ENCODE measurements at regions not wholly inside any gene's neighbourhood (a gene's known extent, or its start where the extent isn't known, plus 50 kb on each side); places are given as distances from the start of the nearest gene placed in this dataset.
"Not testable (repeated sequence)": the region's sequence is repeated elsewhere in the genome, so short reads cannot be mapped to it uniquely, and the experiment has no call there.

DNA sequence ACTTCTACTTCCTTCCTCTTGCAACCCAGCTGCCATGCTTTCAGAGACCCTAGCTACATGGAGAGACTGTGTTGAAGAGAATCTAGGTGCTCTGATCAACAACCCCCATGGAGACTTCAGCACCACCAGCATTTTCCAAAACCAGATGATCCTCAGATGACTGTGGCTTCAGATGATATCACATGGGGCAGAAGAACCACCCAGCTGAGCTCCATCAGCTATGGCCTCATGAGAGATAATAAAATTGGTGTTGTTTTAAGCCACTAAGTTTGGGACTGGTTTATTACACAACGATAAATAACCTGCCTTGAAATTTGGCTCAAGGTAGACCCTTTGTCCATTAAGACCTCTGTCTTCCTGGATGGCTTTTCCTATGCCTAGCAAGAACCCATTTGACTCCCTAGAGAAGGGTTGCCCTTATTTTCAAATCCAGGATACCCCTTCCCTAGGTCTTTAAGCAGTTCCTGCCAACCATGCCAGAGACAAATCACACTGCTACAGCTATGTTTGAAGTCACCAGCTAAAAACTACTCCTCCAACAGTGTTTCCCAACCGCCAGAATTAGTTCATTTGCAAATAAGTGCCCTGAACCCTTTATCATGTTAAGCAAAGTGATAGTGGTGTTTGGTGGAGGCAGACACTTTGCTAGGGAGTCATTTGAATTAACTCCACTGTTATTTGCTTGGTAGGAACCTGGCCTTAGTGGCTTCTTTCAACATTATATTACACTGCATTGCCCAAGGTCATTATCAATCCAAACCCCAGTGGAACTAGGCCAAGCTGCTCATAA is 136.9 kb upstream of the PALS2 start:
- DNase-seq (ENCODE audit: low spot score): no peak

DNA sequence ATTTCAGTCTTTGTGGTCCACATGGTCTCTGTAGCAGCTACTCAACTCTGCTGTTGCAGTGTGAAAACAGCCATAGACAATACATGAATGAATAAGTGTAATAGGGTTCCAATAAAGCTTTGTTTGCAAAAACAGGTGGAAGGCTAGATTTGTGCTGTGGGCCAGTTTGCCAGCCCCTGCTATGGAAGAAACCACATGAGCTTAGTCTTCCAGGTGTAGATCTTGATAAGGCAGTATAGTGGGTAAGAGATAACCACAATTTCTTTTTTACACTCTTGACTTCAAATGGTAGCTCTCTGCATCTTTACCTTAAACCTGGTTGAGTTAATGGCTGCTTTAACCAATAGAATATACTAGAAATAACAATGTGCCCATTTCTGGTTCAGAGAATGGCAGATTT is 135.0 kb upstream of the PALS2 start:
- no peak for DNase-seq (ENCODE audit: low spot score)

DNA sequence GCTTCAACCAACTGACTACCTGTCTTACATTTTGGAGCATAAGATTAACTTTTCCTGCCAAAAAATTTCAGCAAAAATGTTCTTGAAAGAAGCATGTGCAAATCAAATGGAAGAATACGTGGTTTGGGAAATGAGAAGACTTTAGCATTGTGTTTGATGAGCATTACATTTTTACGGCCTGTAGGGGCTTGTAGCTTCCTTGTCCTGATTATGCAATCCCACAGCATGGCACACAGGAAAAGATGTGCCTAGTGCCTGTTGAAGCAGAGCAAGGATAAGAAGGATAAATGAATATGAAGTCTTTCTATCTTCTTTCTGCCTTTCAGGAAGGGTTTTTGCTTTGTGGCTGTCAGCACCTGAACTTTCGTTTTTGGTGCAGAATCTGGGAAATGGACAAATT is 134.1 kb upstream of the PALS2 start:
- DNase-seq (ENCODE audit: low spot score): not testable (repeated sequence)

DNA sequence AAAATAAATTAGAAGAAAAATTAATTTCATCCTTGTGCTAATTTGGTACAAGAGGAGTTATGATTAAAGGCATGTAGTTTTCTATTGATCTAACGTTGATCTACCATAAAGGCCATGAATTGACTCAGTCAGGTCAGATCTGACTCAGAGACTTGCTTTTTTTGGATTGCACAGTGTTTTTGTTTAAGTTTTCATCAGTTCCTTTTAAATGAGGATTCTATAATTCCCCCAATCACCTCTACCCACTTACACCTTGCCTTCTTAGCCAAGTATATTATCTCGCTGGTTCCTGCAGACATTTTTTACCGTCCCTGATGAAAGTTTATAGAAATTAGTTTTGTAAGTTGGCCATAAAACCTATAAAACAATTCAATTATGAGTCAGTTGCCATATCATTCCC is 132.4 kb upstream of the PALS2 start:
- DNase-seq (ENCODE audit: low spot score): no peak

DNA sequence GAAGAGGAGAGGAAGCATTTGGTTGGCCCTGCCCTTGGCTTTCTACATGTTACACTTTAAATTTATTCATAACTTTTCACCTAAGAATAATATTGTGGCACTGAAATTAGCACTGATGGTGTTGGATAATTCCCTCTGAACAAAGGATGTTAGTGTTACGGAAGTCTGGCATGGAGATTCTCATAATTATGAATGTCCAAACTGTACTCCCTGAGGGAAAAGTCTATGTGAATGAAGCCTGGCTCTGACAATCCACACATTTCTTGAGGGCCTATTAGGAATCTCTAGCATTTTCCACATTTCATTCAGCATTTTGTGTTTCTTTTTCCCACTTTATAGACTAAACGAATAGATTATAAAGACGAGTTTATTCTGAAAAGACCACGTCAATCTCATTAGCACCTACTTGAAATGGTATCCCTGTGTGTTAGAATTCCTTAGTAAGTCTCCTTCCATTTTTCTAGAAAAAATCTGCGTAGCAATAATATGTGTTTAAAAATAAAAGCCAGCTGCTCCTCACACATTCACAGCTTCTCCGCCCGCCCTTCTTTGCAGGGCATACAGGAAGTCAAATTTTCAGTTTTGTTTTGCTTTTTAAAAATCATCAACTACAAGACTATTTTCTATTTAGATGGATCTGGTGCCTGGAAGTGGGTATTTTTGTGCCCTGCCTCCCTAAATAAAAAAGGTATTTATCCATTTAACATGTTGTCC is 131.8 kb upstream of the PALS2 start:
- DNase-seq (ENCODE audit: low spot score): no peak

DNA sequence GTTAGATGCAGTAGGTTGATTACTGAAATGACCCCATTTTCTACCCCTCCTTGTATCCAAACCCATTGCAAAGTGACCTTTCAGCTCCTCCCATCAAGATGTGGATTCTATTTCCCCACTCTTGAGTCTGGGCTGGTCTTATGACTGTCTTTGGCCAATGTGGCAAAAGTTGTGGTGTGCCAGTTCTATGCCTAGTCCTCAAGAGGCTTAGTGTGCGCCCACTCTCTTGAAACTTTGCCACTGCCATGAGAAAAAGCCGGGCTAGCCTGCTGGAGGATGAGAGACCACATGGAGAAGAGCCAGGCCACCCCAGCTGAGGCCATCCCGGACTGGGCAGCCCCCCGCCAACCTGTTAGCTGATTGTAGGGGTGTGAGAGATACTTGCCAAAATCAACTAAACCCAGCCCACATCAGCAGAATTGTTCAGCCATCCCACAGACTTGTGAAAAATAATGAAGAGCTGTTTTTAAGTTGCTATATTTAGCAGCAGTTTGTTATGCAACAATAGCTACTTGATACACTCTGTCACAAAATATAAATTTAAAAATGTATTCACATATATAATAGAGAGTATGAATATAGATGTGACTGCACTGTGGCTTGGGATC is 131.0 kb upstream of the PALS2 start:
- no peak for DNase-seq (ENCODE audit: low spot score)

DNA sequence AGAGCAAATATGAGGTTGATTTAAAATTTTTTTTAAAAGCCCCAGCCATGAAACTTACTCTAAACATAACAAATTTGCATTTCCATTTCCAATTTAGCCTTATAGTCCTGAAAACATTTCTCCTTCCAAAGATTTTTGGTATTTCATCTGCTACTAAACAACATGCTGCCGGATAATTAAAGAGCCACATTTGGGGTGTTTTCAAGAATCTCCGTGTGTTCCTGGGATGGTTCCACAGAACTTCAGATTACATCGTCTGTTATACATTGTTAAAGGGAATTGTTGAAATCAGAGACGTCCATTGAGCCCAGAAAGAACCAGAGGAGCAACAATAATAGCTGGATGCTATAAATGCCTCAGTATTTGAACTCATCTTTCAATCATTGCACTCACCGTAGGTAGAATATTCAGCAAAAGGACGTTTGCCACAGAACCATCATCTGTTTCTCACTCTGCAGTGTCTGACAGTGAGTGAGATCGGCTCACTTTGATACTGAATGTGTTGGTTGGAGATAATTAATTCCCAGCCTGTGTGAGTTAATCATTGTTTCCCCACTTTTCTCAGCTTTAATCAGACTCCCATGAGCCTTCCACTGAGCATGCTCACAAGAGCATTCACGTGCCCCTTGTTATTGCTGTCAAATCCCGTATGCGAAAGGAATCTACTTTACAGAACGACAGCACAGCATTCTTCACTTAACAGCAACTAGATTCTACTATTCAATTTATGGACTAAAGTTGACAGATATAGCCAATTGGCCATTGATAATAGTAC is 128.4 kb upstream of the PALS2 start:
- no peak for DNase-seq (ENCODE audit: low spot score)

DNA sequence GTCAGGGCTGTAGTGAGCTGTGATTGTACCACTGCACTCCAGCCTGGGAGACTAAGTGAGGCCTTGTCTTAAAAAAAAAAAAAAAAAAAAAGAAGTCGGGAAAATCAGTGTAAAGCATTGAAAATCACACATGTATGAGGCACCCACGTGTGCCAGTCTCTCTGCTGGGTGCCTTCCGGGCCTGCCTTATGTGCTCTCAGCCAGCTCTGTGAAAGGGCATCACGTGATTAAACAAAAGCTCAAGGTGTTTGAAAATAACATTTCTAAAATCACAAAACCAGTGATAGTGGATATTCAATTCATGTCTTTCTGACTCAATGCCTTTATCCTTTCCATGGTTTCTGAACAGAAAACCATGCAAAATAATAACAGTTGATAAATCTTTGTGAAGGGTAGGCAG is 125.2 kb upstream of the PALS2 start:
- DNase-seq (ENCODE audit: low spot score): no peak

DNA sequence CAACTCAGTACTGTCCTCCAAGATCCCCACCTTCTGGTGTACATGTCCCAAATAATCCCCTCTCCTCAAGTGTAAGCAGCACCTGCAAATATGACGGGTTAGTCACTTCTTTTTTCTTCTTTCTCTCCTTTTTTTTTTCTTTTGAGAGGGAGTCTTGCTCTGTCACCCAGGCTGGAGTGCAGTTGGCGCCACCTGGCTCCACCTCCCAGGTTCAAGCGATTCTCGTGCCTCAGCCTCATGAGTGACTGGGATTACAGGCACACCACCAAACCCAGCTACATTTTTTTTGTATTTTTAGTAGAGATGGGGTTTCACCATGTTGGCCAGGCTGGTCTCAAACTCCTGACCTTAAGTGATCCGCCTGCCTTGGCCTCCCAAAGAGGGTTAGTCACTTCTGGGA is 123.8 kb upstream of the PALS2 start:
- DNase-seq (ENCODE audit: low spot score): not testable (repeated sequence)

DNA sequence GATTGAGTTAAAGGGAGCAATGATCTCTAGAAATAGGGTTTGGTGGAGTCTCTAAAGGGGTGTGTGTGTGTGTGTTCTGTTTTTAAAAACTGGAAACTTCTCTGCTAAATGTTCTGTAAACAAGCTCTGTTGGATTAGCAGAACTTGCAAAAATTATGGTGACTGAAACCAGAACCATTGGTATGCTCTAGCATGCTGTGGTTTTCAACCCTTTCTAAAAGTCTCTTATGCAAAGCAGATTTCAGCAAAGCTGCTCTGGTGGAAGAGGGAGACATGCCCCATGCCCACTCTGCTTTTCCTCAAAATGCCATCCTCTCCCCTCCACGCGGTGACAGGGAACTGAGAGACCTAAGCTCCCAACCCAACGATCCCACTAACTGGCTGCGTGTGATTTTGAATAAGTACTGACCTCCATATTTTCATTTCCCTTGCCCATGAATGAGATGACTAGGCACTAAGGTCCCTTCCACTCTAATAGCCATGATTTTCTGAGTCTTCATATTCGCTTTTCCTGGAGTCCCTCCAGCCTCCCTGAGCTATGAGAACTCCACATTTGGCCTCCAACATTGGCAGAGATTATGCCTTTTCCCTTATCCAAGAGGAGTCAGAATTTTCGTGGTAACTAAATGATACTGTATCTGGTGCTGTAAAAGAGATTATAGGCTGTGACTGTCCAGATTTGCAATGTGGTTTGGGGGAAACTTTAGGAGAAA is 117.3 kb upstream of the PALS2 start:
- no peak for DNase-seq (ENCODE audit: low spot score)

DNA sequence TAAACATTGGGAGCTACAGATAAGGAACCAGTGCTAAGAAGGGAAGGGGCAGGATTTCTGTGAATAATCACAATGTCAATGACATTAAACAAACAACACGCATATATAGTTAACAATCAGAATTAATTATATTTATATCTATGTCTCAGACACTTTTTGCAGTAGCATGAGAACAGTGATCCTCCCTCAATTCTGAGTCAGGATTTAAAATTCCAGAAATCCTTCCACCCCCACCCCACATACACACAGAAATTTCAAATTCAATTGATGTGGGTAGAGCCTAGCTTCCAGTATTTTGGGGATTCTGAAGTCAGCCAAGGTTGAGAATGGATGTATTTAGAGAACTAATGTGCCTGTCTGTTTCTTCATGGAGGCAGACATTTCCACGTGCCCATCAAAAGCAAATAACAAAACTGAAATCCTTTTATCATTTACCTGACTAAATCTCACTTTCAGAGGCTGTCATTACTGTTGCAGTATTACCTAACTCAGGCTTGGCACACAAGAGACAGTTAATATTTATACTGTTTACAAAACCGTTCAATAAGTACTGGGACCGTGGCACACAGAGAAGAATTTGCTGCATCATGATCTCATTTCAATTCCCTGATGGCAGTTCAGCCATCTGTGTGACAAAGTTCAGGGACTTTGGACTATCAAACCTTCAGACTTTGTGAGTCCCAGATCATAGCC is 116.6 kb upstream of the PALS2 start:
- DNase-seq (ENCODE audit: low spot score): no peak

DNA sequence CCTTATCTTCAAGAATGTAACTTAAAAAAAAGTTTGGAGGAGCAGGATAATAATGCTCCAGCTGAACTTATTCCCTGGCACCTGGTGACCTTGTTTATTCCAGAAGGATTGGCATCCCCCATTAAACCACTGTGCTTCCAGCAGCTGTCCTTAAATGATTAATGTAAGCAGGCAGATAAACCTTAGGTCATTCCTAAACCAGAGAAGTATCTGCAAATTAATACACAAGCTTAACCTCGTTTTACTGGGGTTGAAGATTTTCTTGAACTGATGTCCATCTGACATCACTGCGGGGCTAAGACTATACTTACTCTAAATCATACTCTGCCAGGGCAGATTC is 116.1 kb upstream of the PALS2 start:
- DNase-seq (ENCODE audit: low spot score): no peak

DNA sequence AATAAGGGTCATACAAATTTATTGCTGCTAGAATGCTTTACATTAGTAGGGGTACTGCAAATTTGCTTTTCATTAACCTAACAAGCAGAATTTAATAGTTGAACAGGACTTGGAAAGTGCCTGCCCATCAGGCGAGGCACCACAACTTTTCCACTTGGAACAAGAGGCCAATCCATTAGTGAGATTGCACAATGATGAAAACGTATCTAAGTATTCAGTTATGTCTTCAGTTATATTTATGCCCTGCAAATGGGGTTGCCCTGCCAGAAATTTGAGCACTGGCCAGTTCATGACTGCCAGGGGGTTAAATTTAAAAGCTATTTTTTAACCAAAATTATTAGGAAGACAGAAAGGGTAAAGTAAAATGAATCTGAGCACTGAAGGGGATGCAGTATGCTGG is 111.1 kb upstream of the PALS2 start:
- no peak for DNase-seq (ENCODE audit: low spot score)

DNA sequence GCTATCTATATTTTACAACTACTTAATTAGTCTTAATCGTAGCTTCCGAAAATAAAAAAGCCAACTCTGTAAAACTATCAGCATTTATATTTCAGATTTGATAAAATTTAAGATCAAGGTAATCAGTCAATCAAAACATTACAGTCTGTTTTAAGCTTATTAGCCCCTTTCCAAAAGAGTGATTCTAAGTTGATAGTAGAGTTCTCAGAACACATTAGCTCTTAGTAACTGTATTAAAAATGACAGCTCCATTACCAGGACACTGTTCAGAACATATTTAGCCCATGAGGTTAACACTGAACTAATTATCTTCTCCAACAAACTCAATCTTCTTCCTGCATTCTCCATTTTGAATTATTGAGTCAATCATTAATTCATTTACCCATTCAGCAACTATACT is 110.3 kb upstream of the PALS2 start:
- DNase-seq (ENCODE audit: low spot score): no peak

DNA sequence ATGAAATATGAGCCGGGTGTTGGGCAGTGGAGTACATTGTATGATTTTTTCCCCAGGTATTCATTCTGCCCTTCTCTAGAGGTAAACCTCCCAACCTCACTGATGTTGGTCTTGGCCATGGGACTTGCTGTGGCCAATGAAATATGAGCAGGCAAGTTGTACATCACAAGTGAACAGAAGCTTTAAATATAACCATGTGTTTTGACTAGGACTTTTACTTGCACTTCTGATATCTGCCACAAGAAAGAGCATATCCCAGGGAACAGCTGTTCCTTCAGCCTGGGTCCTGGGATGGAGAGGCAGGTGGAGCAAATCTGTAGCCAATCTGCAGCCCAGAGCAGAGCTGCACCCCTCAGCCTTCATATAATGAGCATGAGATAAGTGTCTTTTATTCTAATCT is 109.8 kb upstream of the PALS2 start:
- no peak for DNase-seq (ENCODE audit: low spot score)

DNA sequence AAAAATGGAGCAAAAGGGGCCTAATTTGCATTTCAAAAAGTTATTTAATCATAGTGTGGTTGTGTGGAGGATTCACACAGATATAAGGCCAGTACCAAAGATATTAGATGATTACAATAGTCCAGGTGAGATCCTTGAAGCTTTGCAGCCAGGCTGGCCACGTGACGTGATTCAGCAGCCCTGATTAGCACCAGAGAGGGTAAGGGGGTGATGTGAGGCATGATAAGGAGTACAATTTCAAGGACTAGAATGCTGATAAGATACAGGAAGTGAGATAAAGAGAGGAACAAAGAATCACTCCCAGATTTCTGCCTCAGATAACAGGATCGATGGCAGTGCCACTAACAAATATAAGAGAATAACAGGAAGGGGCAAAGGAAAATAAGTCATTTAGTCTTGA is 108.4 kb upstream of the PALS2 start:
- DNase-seq (ENCODE audit: low spot score): no peak

DNA sequence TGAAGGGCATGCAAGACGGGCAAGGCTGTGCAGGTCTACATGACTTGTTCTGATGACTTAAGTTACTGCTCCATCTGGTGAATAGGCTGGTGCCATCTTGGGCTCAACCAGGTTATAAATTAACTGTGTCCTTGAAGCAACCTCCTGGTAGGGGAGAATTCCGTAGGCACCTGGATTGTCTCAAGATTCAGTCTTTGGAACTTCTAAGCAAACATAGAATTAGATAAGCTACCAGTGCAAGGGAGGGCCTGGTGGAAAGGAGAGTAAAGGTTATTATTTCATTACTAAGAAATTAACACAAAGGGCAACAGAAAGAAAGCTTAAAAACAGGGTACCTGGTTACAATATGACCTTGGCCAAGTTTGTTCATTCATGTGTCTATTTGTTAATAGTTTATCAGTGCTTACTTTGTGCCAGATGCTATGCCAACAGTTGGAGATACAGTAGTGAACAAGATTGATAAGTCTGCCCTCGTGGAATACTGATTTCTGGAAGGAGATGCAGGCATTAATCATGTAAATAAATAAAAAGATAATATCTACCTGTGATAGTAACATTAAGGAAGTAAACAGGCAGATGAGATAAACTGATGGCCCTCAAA is 107.0 kb upstream of the PALS2 start:
- DNase-seq (ENCODE audit: low spot score): no peak

DNA sequence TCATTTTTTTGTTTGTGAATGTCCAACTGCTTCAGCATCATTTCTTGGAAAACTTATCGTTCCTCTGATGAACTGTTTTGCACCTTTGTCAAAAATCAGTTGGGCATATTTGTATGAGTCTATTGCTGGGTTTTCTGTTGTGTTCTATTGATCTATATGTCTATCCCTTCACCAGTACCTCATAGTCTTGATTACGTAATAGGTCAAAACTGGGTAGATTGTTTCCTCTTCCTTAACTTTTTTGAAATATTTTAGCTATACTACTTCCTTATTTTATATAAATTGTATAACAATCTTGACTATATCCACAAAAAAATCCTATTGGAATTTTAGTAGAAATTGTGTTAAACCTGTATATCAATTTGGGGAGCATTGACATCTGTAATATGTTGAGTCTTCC is 104.1 kb upstream of the PALS2 start:
- DNase-seq (ENCODE audit: low spot score): no peak

DNA sequence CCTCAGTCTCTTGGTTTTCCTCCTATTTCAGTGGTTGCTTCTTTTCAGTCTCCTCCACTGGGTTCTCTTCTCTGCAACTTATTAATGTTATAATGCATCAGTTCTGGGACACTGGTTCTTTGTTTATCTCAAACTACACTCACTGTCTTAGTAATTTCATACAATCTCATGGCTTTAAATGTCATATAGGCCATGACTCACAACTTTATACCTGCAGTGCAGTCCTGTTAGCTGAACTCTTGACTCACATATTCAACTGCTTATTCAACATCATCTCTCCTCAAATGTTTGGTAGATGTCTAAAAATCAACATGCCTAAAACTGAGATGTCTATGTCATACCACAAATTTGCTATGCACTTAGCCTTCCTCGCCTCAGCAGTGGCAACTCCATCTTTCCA is 101.2 kb upstream of the PALS2 start:
- DNase-seq (ENCODE audit: low spot score): no peak

DNA sequence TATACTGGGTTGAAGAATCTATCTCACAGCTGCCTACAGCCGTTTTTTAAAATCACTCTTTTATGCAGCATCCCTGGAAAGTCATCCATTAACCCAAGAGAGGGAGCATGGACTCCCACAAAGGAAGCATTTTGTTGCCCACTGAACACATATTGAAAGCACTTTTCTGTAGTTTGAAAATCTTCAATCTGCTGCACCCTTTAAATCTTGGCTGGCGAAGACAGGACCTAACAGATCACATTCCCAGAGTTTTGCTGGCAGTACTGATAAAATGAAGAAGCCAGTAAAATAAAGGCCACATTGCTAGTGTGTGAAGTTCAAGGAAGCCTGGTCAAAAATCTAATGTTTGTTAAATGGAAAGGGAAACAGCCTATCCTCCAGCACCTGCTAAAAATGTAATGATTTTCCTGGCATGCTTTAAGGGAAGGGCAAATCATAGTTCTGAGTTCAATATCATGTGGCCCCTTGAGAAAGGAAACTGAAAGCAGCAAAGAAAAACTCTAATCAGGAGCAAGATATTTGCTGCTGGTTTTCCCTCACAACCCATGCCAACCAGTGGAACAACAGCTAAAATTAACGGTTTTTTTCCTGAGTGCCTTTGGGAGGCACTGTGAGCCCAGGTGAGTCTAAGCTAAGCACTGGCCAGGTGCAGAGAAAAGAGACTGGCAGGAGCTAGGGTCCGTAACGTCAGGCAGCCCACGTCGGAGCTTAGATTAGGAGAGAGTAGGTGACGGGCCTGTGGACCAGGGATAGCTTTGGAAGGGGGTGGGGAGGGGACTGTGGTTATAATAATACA is 97.9 kb upstream of the PALS2 start:
- no peak for DNase-seq (ENCODE audit: low spot score)
